ENCODE measurements at regions not wholly inside any gene's neighbourhood (a gene's known extent, or its start where the extent isn't known, plus 50 kb on each side); places are given as distances from the start of the nearest gene placed in this dataset.

DNA sequence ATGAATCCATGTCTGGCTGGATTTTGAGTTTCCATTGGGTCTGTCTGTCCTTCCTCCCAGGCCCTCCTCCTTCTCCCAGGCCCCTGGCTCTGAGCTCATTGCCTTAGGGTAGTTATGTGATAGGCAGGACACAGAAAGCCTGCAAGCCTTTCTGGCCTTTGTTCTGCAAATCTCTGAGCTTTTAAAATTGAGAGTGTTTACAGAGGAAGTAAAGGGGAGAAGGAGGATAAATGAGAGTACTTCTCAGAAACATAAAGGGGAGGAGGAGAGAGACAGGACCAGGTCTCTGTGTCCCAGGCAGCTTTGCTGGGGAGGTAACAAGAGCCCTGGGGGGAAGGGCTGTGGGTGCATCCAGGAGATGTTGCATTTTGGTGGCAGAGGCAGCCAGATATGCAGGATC lies 126.7 kb downstream of the FOXD2 start:
- DNase-seq (ENCODE audit: low read depth in 1 of 2, low spot score in 2 of 2), result no peak
- Histone ChIP-seq H3K36me3 (no peaks in the 10 kb centered on the region), H3K9me3 (replicated peaks) (no peaks in the 10 kb centered on the region), H3K4me1 (replicated peaks) (peaks cover 41% of the 10 kb centered on the region), H3K27me3 (replicated peaks) (no peaks in the 10 kb centered on the region; the same call in 1 of the 2 replicates), H3K4me3 (no peak overlapping the region), H3K27ac (no peak overlapping the region)

- H3K4me1 ChIP-seq (replicated peaks), result peaks cover 45% of the 10 kb centered on the region
- H3K4me3 ChIP-seq, result no peak overlapping the region
- no peak for DNase-seq (ENCODE audit: low read depth in 1 of 2, low spot score in 2 of 2)
- H3K36me3 ChIP-seq, result no peaks in the 10 kb centered on the region
- no peaks in the 10 kb centered on the region for H3K9me3 ChIP-seq (replicated peaks)
- no peaks in the 10 kb centered on the region; the same call in 1 of the 2 replicates for H3K27me3 ChIP-seq (replicated peaks)
- H3K27ac ChIP-seq, result no peak overlapping the region
These were observed 127.2 kb downstream of the FOXD2 start for GRCh38 chr1:47565092-47565491.

DNA sequence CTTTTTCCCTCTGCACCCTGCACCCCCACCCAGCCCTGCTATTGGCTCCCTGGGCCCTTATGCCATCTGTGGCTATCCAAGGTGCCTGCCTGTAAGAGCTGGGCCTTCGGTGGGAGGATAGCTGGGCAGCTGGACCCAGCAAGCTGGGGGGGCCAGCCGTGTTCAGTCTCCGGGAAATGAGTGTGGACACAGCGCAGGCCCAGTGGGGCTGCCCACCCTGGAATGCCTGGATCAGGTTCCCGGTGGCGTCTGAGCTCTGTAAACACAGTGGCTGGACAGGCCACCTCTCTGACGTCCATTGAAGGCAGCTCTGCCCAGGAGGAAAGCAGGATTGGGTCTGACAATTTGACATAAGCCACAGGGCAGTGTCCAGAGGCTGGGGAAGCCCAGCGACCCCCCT lies 127.8 kb downstream of the FOXD2 start:
- no peak overlapping the region for H3K4me3 ChIP-seq
- no peaks in the 10 kb centered on the region for H3K36me3 ChIP-seq
- H3K27me3 ChIP-seq (replicated peaks), result no peaks in the 10 kb centered on the region; the same call in 1 of the 2 replicates
- DNase-seq (ENCODE audit: low read depth in 1 of 2, low spot score in 2 of 2), result no peak
- H3K9me3 ChIP-seq (replicated peaks), result no peaks in the 10 kb centered on the region
- H3K4me1 ChIP-seq (replicated peaks), result peaks cover 51% of the 10 kb centered on the region
- H3K27ac ChIP-seq, result no peak overlapping the region

DNA sequence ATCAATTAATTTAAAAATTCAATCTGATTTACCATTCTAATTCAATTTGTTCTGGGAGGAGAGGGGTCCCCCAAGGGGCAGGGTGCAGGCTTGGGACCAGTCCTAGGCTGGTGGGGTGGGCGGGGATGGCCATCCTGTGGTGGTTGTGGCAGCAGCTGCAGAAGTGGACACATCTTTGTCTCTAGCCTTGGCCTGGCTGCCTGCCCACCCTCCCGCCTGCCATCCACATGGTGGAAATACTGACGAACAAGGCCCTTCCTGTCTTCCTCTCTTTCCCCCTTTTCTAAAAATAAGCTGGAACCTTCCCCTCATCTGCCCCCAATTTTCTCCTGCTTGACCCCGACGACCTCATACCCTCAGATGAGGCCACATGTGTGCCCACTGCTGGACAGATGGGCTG lies 130.9 kb downstream of the FOXD2 start:
- Histone ChIP-seq H3K36me3 (no peaks in the 10 kb centered on the region), H3K4me1 (replicated peaks) (peaks cover 32% of the 10 kb centered on the region), H3K4me3 (no peak overlapping the region), H3K27me3 (replicated peaks) (no peaks in the 10 kb centered on the region; the same call in 1 of the 2 replicates), H3K27ac (peak overlapping the region; percentile 30; the same call in 1 of the 2 replicates), H3K9me3 (replicated peaks) (no peaks in the 10 kb centered on the region)
- no peak for DNase-seq (ENCODE audit: low read depth in 1 of 2, low spot score in 2 of 2)

GRCh38 chr1:47569261-47569660 lies 131.4 kb downstream of the FOXD2 start:
- Histone ChIP-seq H3K4me3 (no peak overlapping the region), H3K36me3 (no peaks in the 10 kb centered on the region), H3K27me3 (replicated peaks) (no peaks in the 10 kb centered on the region; the same call in 1 of the 2 replicates), H3K4me1 (replicated peaks) (peaks cover 37% of the 10 kb centered on the region), H3K9me3 (replicated peaks) (no peaks in the 10 kb centered on the region), H3K27ac (peak overlapping the region; percentile 30; the same call in 1 of the 2 replicates)
- DNase-seq (ENCODE audit: low read depth in 1 of 2, low spot score in 2 of 2), result no peak

DNA sequence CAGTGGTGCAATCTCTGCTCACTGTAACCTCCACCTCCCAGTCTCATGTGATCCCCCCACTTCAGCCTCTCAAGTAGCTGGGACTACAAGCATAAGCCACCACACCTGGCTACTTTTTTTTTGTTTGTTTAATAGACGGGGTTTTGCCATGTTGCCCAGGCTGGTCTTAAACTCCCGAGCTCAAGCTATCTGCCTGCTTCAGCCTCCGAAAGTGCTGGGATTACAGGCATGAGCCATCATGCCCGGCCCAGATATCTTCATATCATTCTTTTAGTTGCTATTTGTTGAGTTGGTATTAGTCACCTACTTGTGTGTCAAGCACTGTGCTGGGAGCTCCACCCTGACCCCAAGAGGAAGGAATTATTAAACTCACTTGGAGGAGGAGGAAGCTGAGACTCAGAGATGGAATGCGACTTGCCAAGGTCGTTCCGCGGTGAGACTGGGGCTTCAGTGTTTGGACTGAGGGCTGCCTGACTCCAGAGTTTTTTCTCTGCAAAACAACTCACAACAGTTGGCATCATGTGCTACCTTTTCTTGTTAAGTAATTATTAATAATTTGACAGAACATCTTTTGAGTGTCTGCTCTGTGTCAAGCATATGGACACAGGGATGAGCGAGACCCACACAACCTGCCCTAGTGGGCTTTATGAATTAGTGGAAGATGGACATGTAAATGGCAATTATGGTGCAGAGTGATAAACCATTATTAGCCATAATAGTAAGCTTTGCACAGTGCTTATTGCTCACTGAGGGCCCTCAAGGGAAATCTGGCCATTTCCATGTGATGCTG lies 132.0 kb downstream of the FOXD2 start:
- DNase-seq (ENCODE audit: low read depth in 1 of 2, low spot score in 2 of 2), result peak; percentile 90 to 91
- peak overlapping the region; percentile 30; the same call in 1 of the 2 replicates for H3K27ac ChIP-seq
- peaks cover 38% of the 10 kb centered on the region for H3K4me1 ChIP-seq (replicated peaks)
- H3K36me3 ChIP-seq, result no peaks in the 10 kb centered on the region
- no peaks in the 10 kb centered on the region for H3K9me3 ChIP-seq (replicated peaks)
- no peak overlapping the region for H3K4me3 ChIP-seq
- no peaks in the 10 kb centered on the region; the same call in 1 of the 2 replicates for H3K27me3 ChIP-seq (replicated peaks)

- DNase-seq (ENCODE audit: low read depth in 1 of 2, low spot score in 2 of 2), result no peak
- no peaks in the 10 kb centered on the region for H3K9me3 ChIP-seq (replicated peaks)
- no peaks in the 10 kb centered on the region for H3K27me3 ChIP-seq (replicated peaks)
- H3K4me1 ChIP-seq (replicated peaks), result peaks cover 49% of the 10 kb centered on the region
- H3K36me3 ChIP-seq, result no peaks in the 10 kb centered on the region
- no peak overlapping the region for H3K4me3 ChIP-seq
- H3K27ac ChIP-seq, result no peak overlapping the region
These were observed 133.3 kb downstream of the FOXD2 start for GRCh38 chr1:47571161-47571560.

DNA sequence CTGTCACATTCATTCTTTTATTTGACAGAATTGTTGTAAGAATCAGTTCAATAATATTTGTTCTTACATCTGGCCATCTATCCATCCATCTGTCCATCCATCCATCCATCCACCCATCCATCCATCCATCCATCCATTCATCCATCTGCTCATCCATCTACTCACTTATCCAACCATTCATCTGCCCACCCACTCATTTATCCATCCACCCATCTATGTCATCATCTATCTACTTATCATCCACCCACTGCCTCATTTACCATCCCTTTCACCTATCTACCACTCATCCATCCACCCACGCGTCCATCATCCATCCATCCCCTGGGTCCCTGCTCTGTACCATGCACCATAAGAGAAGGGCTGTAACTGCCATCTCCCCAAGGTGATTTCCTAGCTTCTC lies 134.1 kb downstream of the FOXD2 start:
- Histone ChIP-seq H3K27me3 (replicated peaks) (no peaks in the 10 kb centered on the region), H3K27ac (no peak overlapping the region), H3K4me1 (replicated peaks) (peaks cover 57% of the 10 kb centered on the region)

DNA sequence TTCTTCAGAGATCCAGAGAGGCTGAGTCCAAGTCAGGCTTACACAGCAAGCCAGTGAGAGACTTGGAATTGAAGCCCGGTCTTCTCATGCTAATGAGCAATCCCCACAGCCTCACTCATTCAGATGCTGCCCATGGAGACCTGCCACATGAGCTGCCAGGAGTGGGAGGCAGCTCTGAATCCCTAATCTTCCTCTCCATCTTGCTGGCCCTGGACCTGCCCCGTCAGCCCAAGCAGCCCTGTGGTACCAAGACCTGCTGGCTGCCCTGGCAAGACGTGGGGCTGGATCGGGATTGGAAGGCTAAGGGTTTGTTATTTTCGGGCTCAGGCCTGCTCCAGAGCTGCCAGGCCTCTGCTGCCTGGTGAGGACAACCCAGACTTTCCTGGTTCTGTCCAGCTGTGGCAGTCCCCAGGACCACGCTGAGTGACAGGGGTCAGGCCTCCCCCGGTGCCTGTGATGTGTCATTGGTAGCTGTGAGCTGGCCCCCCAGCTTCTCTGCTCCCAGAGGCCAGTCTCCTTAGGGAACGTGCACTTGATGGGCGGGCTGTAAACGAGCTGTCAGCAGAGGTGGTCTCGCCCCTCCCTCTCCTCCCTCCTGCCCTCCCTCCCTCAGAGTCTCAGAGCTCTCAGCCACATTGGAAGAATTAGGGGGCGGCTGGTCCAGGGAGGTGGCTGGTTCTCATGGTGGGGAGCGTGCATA lies 135.0 kb downstream of the FOXD2 start:
- Histone ChIP-seq H3K4me3 (no peak overlapping the region), H3K27ac (no peak overlapping the region), H3K9me3 (replicated peaks) (no peaks in the 10 kb centered on the region), H3K27me3 (replicated peaks) (no peaks in the 10 kb centered on the region), H3K4me1 (replicated peaks) (peaks cover 66% of the 10 kb centered on the region), H3K36me3 (no peaks in the 10 kb centered on the region)
- no peak for DNase-seq (ENCODE audit: low read depth in 1 of 2, low spot score in 2 of 2)

More for the DNA sequence above, 134.1 kb downstream of the FOXD2 start:
- no peak overlapping the region for H3K4me3 ChIP-seq
- no peaks in the 10 kb centered on the region for H3K36me3 ChIP-seq
- no peak for DNase-seq (ENCODE audit: low read depth in 1 of 2, low spot score in 2 of 2)
- H3K9me3 ChIP-seq (replicated peaks), result no peaks in the 10 kb centered on the region

DNA sequence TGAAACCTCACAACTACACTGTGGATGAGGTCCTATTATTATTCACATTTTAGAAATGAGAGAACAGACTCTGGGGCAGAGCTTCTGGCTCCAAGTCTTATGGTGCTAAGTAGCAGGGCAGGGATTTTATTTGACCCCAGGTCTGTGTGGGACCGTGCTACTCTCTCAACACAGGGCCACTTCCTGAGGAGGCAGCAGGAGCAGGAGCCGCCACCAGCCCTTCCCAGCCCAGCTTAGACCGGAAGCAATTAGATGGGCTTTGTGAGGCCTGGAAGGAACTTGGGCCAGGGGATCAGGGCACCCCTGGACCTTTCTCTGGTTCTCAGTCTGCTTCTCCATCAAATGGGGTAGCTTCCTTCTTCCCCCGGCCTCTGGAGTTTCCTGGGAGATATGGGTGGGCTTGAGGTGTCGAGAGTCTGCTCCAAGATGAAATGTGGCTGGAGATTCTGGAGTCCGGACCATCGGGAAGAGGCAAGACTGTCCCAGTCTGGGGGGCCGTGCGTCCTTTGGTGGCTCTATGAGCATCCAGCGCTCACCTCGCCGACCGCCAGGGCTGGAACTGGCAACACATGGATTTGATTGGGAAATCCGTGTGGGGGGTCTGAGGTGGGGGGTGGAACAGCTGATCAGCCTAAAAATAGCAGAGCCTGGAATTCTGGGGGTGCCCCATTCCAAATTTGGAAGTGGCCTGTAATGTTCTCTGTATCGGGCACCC lies 136.8 kb downstream of the FOXD2 start:
- H3K27ac ChIP-seq, result no peak overlapping the region
- no peak overlapping the region for H3K4me3 ChIP-seq
- H3K9me3 ChIP-seq (replicated peaks), result no peaks in the 10 kb centered on the region
- H3K27me3 ChIP-seq (replicated peaks), result no peaks in the 10 kb centered on the region
- H3K36me3 ChIP-seq, result no peaks in the 10 kb centered on the region
- DNase-seq (ENCODE audit: low read depth in 1 of 2, low spot score in 2 of 2), result peak; percentile 32 to 60
- peaks cover 74% of the 10 kb centered on the region for H3K4me1 ChIP-seq (replicated peaks)

- Histone ChIP-seq H3K27ac (peak overlapping the region; percentile 73), H3K36me3 (no peaks in the 10 kb centered on the region), H3K4me3 (no peak overlapping the region), H3K27me3 (replicated peaks) (no peaks in the 10 kb centered on the region), H3K4me1 (replicated peaks) (peaks cover 60% of the 10 kb centered on the region), H3K9me3 (replicated peaks) (no peaks in the 10 kb centered on the region)
- peak; percentile 81 to 91 for DNase-seq (ENCODE audit: low read depth in 1 of 2, low spot score in 2 of 2)
These were observed 138.3 kb downstream of the FOXD2 start for GRCh38 chr1:47575855-47576757.

- H3K4me1 ChIP-seq (replicated peaks), result peaks cover 59% of the 10 kb centered on the region
- no peaks in the 10 kb centered on the region for H3K27me3 ChIP-seq (replicated peaks)
- H3K27ac ChIP-seq, result peak overlapping the region; percentile 73
- H3K9me3 ChIP-seq (replicated peaks), result no peaks in the 10 kb centered on the region
- H3K36me3 ChIP-seq, result no peaks in the 10 kb centered on the region
- no peak for DNase-seq (ENCODE audit: low read depth in 1 of 2, low spot score in 2 of 2)
- H3K4me3 ChIP-seq, result no peak overlapping the region
These were observed 138.9 kb downstream of the FOXD2 start for GRCh38 chr1:47576758-47577115.
